ENCODE measurements at regions not wholly inside any gene's neighbourhood (a gene's known extent, or its start where the extent isn't known, plus 50 kb on each side); places are given as distances from the start of the nearest gene placed in this dataset.
"Not testable (repeated sequence)": the region's sequence is repeated elsewhere in the genome, so short reads cannot be mapped to it uniquely, and the experiment has no call there.

DNA sequence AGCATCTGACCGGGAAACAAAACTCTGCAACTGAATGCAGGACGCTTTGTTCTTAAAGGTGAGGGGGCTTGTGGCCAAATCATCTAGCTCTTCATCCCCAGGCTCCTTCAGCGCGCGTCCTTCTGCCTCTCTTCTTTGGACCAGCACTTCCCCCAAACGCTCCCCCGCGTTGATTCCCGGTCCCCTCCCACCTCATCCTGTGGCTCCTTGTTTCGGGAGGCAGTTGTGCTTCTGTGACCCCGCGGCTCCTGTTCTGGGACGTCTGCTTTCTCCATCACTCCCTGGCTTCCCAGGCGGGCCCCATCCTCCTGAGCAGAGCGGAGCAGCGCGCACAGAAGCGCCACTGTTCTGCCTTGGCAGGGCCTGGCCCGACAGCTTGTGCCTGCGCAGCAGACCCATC lies 109.7 kb upstream of the ZNG1E start:
- not testable (repeated sequence) for H3K4me3 ChIP-seq (ENCODE audit: low read length); H3K9me3 ChIP-seq (replicated peaks; ENCODE audit: low read length); H3K9ac ChIP-seq (ENCODE audit: low read depth, low read length); H3K4me2 ChIP-seq (ENCODE audit: low read length); H3K27me3 ChIP-seq (ENCODE audit: control insufficient read depth, insufficient read depth, low read length); H3K4me1 ChIP-seq (ENCODE audit: control insufficient read depth, insufficient read depth, low read length); H3K36me3 ChIP-seq (ENCODE audit: insufficient read depth, low read length)

DNA sequence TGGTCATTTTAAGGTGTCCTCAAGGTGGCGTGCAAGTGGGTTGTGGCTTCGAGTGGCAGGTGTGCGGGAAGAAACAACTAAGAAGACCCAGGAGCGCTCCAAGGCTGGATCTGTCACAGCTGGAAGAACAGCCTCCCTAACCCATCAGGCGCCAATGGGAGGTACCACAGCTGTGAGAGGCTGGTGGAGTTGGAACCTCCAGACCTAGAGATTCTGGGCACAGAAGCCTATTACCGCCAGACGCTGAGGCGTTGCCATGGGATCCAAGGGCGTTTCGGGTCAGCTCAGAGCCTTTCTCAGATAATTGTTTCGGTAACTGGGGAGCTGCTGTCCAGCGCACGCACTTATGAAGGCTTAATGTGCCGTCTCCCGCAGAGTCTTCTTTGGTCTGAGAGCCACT lies 156.7 kb upstream of the ZNG1E start:
- H3K4me3 ChIP-seq (ENCODE audit: low read length); H3K9me3 ChIP-seq (replicated peaks; ENCODE audit: low read length); H3K4me2 ChIP-seq (ENCODE audit: low read length): not testable (repeated sequence)

DNA sequence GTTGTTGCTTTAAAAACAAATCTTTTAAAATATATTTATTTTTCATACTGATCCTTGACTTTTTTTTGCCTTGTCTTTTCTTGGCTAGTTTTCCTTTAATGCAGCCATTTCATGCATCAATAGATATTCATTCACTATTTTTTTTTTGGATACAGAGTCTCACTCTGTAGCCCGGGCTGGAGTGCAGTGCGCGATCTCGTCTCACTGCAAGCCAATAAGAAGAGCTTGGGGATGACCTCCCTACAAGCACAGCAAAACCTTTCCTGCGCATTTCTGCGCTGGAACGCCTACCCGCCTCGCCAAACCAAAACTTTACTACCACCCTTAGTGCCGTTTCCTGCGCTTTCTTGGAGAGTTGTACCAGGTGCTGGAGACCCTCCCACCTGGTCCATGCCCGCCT lies 161.3 kb upstream of the ZNG1E start:
- not testable (repeated sequence) for H3K4me3 ChIP-seq (ENCODE audit: low read length); H3K9me3 ChIP-seq (replicated peaks; ENCODE audit: low read length); H3K9ac ChIP-seq (ENCODE audit: low read depth, low read length); H3K36me3 ChIP-seq (ENCODE audit: insufficient read depth, low read length); H3K27me3 ChIP-seq (ENCODE audit: control insufficient read depth, insufficient read depth, low read length); H3K4me1 ChIP-seq (ENCODE audit: control insufficient read depth, insufficient read depth, low read length); H3K4me2 ChIP-seq (ENCODE audit: low read length)

More for the DNA sequence above, 156.7 kb upstream of the ZNG1E start:
- H3K9ac ChIP-seq (ENCODE audit: low read depth, low read length); H3K4me1 ChIP-seq (ENCODE audit: control insufficient read depth, insufficient read depth, low read length); H3K36me3 ChIP-seq (ENCODE audit: insufficient read depth, low read length); H3K27me3 ChIP-seq (ENCODE audit: control insufficient read depth, insufficient read depth, low read length): not testable (repeated sequence)

DNA sequence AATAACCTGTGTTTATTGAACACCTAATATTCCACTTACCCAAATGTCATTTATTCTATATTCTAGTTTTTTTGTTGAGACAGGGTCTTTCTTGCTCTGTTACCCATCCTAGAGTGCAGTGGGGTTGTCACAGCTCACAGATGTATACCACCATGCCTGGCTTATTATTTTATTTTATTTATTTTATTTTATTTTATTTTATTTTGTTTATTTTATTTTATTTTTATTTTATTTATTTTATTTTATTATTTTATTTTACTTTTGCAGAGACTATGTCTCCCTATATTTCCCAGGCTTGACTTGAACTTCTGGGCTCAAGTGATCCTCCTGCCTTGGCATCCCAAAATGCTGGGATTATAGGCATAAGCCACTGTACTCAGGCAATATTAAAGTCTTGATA lies 167.8 kb upstream of the ZNG1E start:
- H3K4me3 ChIP-seq (ENCODE audit: low read length); H3K4me1 ChIP-seq (ENCODE audit: control insufficient read depth, insufficient read depth, low read length); H3K36me3 ChIP-seq (ENCODE audit: insufficient read depth, low read length); H3K9me3 ChIP-seq (replicated peaks; ENCODE audit: low read length); H3K4me2 ChIP-seq (ENCODE audit: low read length); H3K27me3 ChIP-seq (ENCODE audit: control insufficient read depth, insufficient read depth, low read length); H3K9ac ChIP-seq (ENCODE audit: low read depth, low read length): not testable (repeated sequence)

DNA sequence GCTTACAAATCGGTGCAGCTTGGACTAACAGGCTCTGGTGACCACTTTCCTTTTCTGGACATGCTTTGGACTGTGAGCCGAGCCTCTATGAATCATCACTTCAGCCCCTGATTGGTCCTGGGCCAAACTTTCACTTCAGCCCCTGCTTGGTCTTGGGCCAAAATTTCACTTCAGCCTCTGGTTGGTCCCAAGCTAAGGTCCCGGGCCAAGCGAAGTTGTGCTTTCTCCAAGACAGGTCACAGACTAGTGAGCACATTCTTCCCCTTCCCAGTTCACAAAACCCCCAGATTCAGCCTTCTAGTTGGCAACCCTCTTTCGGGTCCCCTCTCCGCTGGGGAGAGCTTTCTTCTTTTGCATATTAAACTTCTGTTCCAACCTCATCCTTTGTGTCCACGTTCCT lies 171.0 kb upstream of the ZNG1E start:
- H3K36me3 ChIP-seq (ENCODE audit: insufficient read depth, low read length) = not testable (repeated sequence)

DNA sequence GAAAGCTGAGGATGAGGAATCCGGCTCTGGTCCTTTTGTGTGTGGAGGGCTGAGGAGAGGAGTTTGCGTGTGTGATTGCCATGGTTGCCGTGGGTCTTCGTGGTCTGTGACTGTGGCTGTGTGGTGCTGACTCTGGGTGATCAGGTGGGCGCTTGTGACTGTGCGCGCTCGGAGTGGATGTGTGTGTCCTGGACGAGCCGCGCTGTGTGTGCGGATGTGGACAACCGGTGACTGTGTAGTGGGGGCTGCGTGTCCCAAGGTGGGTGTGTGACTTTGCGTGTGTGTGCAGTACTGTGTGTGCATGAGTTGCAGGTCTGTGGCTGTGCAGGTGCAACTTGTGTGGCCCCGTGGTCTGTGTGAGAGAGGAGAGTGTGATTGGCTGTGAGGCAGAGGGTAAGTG lies 172.0 kb upstream of the ZNG1E start:
- not testable (repeated sequence) for H3K4me1 ChIP-seq (ENCODE audit: control insufficient read depth, insufficient read depth, low read length); H3K36me3 ChIP-seq (ENCODE audit: insufficient read depth, low read length); H3K9ac ChIP-seq (ENCODE audit: low read depth, low read length); H3K4me2 ChIP-seq (ENCODE audit: low read length); H3K27me3 ChIP-seq (ENCODE audit: control insufficient read depth, insufficient read depth, low read length); H3K9me3 ChIP-seq (replicated peaks; ENCODE audit: low read length); H3K4me3 ChIP-seq (ENCODE audit: low read length)

More for the DNA sequence above, 171.0 kb upstream of the ZNG1E start:
- H3K4me2 ChIP-seq (ENCODE audit: low read length); H3K4me3 ChIP-seq (ENCODE audit: low read length); H3K27me3 ChIP-seq (ENCODE audit: control insufficient read depth, insufficient read depth, low read length); H3K4me1 ChIP-seq (ENCODE audit: control insufficient read depth, insufficient read depth, low read length); H3K9ac ChIP-seq (ENCODE audit: low read depth, low read length); H3K9me3 ChIP-seq (replicated peaks; ENCODE audit: low read length): not testable (repeated sequence)

DNA sequence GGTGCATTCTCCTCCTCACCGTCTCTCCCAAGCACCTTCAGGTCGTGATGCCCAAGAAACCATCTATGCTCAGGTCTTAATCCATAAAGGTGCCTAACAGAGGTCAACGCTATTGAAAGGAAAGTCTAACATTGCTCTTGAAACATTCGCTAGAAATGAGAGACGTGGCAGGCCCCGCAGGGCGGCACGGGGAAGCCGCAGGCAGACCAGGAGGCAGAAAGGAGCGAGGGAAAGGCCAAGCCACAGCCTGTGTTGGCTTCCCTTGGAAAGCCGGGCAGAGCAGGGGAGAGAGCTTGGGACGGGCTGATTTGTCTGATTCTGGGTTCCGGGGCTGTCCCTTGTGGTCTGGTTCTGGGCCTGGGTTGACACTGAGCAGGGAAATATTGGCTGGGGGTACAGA lies 192.8 kb upstream of the ZNG1E start:
- not testable (repeated sequence) for H3K4me2 ChIP-seq (ENCODE audit: low read length); H3K9me3 ChIP-seq (replicated peaks; ENCODE audit: low read length); H3K27me3 ChIP-seq (ENCODE audit: control insufficient read depth, insufficient read depth, low read length); H3K4me1 ChIP-seq (ENCODE audit: control insufficient read depth, insufficient read depth, low read length); H3K9ac ChIP-seq (ENCODE audit: low read depth, low read length); H3K36me3 ChIP-seq (ENCODE audit: insufficient read depth, low read length); H3K4me3 ChIP-seq (ENCODE audit: low read length)

DNA sequence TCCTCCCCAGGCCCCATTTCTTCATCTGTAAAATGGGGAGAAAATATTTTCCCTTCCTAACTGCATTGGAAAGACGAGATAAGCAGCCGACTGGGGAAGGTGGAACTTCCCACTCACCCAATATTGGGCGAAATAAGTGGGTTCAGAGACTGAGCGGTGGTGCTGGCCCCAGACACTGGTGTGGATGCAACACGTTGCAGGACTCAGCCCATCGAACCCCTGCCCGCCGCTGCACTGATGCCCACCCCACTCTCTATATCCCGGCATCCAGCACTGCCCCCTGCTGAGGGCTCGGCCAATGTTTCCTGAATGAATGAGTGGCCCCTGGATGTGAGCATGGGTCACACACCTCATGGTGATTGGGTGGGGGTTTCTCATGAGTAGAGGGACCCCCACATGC lies 194.4 kb upstream of the ZNG1E start:
- not testable (repeated sequence) for H3K4me1 ChIP-seq (ENCODE audit: control insufficient read depth, insufficient read depth, low read length); H3K9me3 ChIP-seq (replicated peaks; ENCODE audit: low read length); H3K27me3 ChIP-seq (ENCODE audit: control insufficient read depth, insufficient read depth, low read length); H3K4me2 ChIP-seq (ENCODE audit: low read length); H3K36me3 ChIP-seq (ENCODE audit: insufficient read depth, low read length); H3K9ac ChIP-seq (ENCODE audit: low read depth, low read length); H3K4me3 ChIP-seq (ENCODE audit: low read length)

DNA sequence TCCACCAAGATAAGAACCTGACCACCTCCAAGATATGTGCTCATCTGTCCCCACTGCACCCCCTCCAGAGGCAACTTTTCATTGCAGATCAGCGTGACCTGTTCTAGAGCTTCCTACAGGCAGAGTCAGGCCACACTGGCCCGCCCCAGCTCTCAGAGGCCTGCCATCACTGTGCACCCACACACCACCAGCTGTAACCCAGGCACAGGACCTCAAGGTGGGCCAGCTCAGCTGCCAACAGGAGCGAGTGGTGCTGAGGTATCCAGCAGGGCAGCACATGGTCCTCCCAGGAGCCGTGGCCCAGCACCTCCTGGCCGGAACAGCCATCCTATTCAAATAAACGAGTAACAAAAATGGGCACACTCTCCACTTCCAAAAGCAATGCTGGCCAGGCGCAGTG lies 189.9 kb upstream of the FOXD4L5 start:
- H3K27me3 ChIP-seq (ENCODE audit: control insufficient read depth, insufficient read depth, low read length); H3K9ac ChIP-seq (ENCODE audit: low read depth, low read length); H3K36me3 ChIP-seq (ENCODE audit: insufficient read depth, low read length); H3K4me2 ChIP-seq (ENCODE audit: low read length); H3K4me1 ChIP-seq (ENCODE audit: control insufficient read depth, insufficient read depth, low read length); H3K4me3 ChIP-seq (ENCODE audit: low read length); H3K9me3 ChIP-seq (replicated peaks; ENCODE audit: low read length): not testable (repeated sequence)

DNA sequence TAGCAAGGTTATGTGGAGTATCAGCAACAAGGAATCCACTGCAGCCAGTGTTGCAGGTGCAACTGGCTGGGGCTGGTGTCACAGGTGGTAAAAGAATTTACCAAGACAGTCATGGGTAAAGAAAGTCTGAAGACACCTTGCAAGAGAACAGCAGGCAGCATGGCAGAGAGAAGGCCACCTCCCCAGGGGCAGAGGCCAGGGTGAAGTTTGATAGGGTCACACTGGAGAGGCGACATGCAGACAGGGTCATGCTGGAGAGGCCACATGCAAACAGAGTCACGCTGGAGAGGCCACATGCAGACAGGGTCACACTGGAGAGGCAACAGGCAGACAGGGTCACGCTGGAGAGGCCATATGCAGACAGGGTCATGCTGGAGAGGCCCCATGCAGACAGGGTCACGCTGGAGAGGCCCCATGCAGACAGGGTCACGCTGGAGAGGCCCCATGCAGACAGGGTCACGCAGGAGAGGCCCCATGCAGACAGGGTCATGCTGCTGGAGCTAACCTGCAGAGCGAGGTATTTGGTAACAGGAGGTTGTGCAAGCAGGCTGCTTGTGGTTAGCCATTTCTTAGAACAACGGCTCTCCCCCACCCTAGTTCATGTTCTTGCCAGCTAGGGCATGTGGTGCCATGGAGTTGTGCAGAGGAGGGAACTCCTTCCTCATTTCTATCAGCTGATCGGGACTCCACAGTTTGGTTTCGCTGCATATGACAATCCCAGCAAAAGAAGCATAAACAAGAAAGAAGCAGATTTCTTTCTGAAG lies 188.2 kb upstream of the FOXD4L5 start:
- not testable (repeated sequence) for H3K4me2 ChIP-seq (ENCODE audit: low read length); H3K27me3 ChIP-seq (ENCODE audit: control insufficient read depth, insufficient read depth, low read length); H3K36me3 ChIP-seq (ENCODE audit: insufficient read depth, low read length); H3K9me3 ChIP-seq (replicated peaks; ENCODE audit: low read length); H3K9ac ChIP-seq (ENCODE audit: low read depth, low read length); H3K4me3 ChIP-seq (ENCODE audit: low read length); H3K4me1 ChIP-seq (ENCODE audit: control insufficient read depth, insufficient read depth, low read length)

DNA sequence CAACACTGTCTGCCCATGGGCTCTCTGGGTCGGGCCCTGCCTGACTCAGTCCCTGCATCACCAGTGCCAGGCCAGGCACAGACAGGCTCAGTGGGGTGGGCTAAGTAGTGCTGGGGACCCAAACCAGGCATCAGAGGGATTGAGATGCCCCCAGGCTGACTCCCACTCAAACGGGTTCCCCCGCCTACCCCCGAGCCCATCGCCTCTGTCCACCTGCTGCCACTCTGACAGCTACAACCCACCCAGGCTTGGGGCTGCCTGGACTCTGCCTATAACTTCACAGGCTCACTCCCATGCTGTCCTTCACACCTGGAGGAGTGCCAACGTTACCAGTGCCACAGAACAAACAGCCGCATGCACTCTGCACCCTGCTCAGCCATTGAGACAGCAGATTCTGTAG lies 186.1 kb upstream of the FOXD4L5 start:
- H3K9me3 ChIP-seq (replicated peaks; ENCODE audit: low read length); H3K4me3 ChIP-seq (ENCODE audit: low read length); H3K27me3 ChIP-seq (ENCODE audit: control insufficient read depth, insufficient read depth, low read length); H3K4me1 ChIP-seq (ENCODE audit: control insufficient read depth, insufficient read depth, low read length); H3K4me2 ChIP-seq (ENCODE audit: low read length); H3K9ac ChIP-seq (ENCODE audit: low read depth, low read length); H3K36me3 ChIP-seq (ENCODE audit: insufficient read depth, low read length): not testable (repeated sequence)

DNA sequence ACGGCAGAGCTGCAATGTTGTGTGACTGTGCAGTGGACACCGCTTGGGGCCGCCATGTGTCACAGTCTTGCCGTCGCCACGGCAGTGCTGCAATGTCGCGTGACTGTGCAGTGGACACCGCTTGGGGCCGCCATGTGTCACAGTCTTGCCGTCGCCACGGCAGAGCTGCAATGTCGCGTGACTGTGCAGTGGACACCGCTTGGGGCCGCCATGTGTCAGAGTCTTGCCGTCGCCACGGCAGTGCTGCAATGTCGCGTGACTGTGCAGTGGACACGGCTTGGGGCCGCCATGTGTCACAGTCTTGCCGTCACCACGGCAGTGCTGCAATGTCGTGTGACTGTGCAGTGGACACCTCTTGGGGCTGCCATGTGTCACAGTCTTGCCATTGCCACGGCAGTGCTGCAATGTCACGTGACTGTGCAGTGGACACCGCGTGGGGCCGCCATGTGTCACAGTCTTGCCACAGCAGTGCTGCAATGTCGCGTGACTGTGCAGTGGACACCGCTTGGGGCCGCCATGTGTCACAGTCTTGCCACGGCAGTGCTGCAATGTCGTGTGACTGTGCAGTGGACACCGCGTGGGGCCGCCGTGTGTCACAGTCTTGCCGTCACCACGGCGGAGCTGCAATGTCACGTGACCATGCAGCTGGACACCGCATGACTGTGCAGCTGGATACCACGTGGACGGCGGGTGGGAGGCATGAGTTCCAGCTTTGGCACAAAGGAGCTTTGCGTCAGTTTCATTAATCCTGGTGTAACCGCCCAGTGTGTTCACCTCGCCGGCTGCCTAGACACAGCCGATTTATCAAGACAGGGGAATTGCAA lies 182.1 kb upstream of the FOXD4L5 start:
- H3K9me3 ChIP-seq (replicated peaks; ENCODE audit: low read length); H3K4me3 ChIP-seq (ENCODE audit: low read length): not testable (repeated sequence)

More for the DNA sequence above, 182.1 kb upstream of the FOXD4L5 start:
- not testable (repeated sequence) for H3K27me3 ChIP-seq (ENCODE audit: control insufficient read depth, insufficient read depth, low read length); H3K9ac ChIP-seq (ENCODE audit: low read depth, low read length); H3K4me2 ChIP-seq (ENCODE audit: low read length); H3K4me1 ChIP-seq (ENCODE audit: control insufficient read depth, insufficient read depth, low read length); H3K36me3 ChIP-seq (ENCODE audit: insufficient read depth, low read length)
